ENCODE measurements at regions not wholly inside any gene's neighbourhood (a gene's known extent, or its start where the extent isn't known, plus 50 kb on each side); places are given as distances from the start of the nearest gene placed in this dataset.

DNA sequence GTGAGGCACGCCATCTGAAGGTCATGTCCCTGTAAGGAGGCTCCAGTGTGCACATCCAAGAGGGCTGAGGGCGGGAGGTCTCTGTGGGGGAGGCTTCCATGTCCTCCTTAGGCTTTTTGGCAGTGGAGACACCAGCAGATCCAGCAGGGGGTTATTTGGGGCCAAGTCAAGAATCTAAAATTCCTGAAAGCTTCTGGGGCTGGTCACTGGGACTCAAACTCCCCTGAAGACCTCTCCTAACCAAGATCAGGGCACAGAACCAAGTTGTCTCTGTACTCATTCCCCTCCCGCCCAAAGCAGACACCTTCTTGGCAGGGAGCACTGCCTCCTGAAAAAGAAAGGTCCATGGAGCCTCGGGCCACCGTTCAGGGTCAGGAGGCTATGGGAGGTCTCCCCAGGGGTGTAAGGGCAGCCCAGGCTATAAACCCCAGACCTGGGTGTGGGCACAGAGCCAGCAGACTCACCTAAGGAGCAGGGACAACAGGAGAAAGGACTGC, 127.4 kb upstream of the ADRA1B start:
- TF ChIP-seq RUNX3 (IDR thresholded peaks at IDR 0.05; ENCODE audit: low read length) (no peak), ZNF384 (IDR thresholded peaks at IDR 0.05; ENCODE audit: borderline replicate concordance, low read depth, low read length) (no peak), SRF (IDR thresholded peaks at IDR 0.05; ENCODE audit: low read depth in 2 of 2, low read length in 2 of 2) (no peak), JUND (IDR thresholded peaks at IDR 0.05; ENCODE audit: low read depth, low read length) (no peak), RCOR1 (conservative IDR thresholded peaks at IDR 0.05; ENCODE audit: low read depth, low read length) (no peak)
- TF ChIP-seq, protein P1, sequence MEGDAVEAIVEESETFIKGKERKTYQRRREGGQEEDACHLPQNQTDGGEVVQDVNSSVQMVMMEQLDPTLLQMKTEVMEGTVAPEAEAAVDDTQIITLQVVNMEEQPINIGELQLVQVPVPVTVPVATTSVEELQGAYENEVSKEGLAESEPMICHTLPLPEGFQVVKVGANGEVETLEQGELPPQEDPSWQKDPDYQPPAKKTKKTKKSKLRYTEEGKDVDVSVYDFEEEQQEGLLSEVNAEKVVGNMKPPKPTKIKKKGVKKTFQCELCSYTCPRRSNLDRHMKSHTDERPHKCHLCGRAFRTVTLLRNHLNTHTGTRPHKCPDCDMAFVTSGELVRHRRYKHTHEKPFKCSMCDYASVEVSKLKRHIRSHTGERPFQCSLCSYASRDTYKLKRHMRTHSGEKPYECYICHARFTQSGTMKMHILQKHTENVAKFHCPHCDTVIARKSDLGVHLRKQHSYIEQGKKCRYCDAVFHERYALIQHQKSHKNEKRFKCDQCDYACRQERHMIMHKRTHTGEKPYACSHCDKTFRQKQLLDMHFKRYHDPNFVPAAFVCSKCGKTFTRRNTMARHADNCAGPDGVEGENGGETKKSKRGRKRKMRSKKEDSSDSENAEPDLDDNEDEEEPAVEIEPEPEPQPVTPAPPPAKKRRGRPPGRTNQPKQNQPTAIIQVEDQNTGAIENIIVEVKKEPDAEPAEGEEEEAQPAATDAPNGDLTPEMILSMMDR (IDR thresholded peaks at IDR 0.05 in 2 of 3, conservative IDR thresholded peaks at IDR 0.05 in 1 of 3; ENCODE audit: control insufficient read depth in 2 of 3, extremely low read depth in 1 of 3, insufficient read depth in 1 of 3, low read depth in 3 of 3, low read length in 3 of 3), result no peak
- TF ChIP-seq, protein P2, sequence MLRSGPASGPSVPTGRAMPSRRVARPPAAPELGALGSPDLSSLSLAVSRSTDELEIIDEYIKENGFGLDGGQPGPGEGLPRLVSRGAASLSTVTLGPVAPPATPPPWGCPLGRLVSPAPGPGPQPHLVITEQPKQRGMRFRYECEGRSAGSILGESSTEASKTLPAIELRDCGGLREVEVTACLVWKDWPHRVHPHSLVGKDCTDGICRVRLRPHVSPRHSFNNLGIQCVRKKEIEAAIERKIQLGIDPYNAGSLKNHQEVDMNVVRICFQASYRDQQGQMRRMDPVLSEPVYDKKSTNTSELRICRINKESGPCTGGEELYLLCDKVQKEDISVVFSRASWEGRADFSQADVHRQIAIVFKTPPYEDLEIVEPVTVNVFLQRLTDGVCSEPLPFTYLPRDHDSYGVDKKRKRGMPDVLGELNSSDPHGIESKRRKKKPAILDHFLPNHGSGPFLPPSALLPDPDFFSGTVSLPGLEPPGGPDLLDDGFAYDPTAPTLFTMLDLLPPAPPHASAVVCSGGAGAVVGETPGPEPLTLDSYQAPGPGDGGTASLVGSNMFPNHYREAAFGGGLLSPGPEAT (IDR thresholded peaks at IDR 0.05; ENCODE audit: low read depth), result no peak
- TF ChIP-seq, protein P3, sequence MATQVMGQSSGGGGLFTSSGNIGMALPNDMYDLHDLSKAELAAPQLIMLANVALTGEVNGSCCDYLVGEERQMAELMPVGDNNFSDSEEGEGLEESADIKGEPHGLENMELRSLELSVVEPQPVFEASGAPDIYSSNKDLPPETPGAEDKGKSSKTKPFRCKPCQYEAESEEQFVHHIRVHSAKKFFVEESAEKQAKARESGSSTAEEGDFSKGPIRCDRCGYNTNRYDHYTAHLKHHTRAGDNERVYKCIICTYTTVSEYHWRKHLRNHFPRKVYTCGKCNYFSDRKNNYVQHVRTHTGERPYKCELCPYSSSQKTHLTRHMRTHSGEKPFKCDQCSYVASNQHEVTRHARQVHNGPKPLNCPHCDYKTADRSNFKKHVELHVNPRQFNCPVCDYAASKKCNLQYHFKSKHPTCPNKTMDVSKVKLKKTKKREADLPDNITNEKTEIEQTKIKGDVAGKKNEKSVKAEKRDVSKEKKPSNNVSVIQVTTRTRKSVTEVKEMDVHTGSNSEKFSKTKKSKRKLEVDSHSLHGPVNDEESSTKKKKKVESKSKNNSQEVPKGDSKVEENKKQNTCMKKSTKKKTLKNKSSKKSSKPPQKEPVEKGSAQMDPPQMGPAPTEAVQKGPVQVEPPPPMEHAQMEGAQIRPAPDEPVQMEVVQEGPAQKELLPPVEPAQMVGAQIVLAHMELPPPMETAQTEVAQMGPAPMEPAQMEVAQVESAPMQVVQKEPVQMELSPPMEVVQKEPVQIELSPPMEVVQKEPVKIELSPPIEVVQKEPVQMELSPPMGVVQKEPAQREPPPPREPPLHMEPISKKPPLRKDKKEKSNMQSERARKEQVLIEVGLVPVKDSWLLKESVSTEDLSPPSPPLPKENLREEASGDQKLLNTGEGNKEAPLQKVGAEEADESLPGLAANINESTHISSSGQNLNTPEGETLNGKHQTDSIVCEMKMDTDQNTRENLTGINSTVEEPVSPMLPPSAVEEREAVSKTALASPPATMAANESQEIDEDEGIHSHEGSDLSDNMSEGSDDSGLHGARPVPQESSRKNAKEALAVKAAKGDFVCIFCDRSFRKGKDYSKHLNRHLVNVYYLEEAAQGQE (IDR thresholded peaks at IDR 0.05; ENCODE audit: low read depth, low read length), result no peak

Measured in GM12878 (cell line).